ENCODE measurements at regions not wholly inside any gene's neighbourhood (a gene's known extent, or its start where the extent isn't known, plus 50 kb on each side); places are given as distances from the start of the nearest gene placed in this dataset.

DNA sequence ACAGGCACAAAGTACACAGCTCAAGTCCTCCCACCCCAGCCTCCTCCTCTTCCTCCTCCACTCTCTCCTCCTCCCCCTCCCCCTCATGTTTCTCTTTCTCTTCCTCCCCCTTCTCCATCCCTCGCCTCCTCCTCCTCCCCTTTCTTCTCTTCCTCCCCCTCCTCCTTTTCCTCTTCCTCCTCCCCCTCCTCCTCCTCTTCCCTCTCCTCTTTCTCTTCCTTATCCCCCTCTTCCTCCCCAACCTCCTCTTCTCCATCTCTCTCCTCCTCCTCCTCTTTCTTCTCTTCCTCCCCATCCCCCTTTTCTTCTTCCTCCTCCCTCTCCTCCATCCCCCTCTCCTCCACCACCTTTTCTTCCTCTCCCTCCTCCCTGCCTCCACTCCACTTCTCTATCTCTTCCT, 276.3 kb upstream of the TSHZ3 start:
- TF ChIP-seq, protein P1, sequence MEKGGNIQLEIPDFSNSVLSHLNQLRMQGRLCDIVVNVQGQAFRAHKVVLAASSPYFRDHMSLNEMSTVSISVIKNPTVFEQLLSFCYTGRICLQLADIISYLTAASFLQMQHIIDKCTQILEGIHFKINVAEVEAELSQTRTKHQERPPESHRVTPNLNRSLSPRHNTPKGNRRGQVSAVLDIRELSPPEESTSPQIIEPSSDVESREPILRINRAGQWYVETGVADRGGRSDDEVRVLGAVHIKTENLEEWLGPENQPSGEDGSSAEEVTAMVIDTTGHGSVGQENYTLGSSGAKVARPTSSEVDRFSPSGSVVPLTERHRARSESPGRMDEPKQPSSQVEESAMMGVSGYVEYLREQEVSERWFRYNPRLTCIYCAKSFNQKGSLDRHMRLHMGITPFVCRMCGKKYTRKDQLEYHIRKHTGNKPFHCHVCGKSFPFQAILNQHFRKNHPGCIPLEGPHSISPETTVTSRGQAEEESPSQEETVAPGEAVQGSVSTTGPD (CRISPR knock-in tag; IDR thresholded peaks at IDR 0.05), result no peak
- no peak for TF ChIP-seq ZNF274 (CRISPR knock-in tag; IDR thresholded peaks at IDR 0.05)
- TF ChIP-seq CREB3 (CRISPR knock-in tag; IDR thresholded peaks at IDR 0.05), result no peak
- no peak for TF ChIP-seq JUND (CRISPR knock-in tag; IDR thresholded peaks at IDR 0.05)
- TF ChIP-seq GATA4 (IDR thresholded peaks at IDR 0.05; ENCODE audit: borderline replicate concordance, low read depth), result no peak
- TF ChIP-seq BCL6 (CRISPR knock-in tag; IDR thresholded peaks at IDR 0.05), result no peak
- TF ChIP-seq ZSCAN9 (CRISPR knock-in tag; IDR thresholded peaks at IDR 0.05; ENCODE audit: borderline replicate concordance), result no peak
- no peak for TF ChIP-seq ZNF24 (IDR thresholded peaks at IDR 0.05)
- no peak for TF ChIP-seq ZBTB26 (CRISPR knock-in tag; IDR thresholded peaks at IDR 0.05; ENCODE audit: borderline replicate concordance)
- TF ChIP-seq ZNF883 (CRISPR knock-in tag; IDR thresholded peaks at IDR 0.05; ENCODE audit: not compliant biosample characterization), result no peak
- TF ChIP-seq KDM4B (CRISPR knock-in tag; IDR thresholded peaks at IDR 0.05), result no peak
- no peak for TF ChIP-seq NFYC (CRISPR knock-in tag; IDR thresholded peaks at IDR 0.05)
- TF ChIP-seq, protein P2, sequence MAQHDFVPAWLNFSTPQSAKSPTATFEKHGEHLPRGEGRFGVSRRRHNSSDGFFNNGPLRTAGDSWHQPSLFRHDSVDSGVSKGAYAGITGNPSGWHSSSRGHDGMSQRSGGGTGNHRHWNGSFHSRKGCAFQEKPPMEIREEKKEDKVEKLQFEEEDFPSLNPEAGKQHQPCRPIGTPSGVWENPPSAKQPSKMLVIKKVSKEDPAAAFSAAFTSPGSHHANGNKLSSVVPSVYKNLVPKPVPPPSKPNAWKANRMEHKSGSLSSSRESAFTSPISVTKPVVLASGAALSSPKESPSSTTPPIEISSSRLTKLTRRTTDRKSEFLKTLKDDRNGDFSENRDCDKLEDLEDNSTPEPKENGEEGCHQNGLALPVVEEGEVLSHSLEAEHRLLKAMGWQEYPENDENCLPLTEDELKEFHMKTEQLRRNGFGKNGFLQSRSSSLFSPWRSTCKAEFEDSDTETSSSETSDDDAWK (CRISPR knock-in tag; IDR thresholded peaks at IDR 0.05), result no peak
- no peak for TF ChIP-seq ZNF572 (CRISPR knock-in tag; IDR thresholded peaks at IDR 0.05)
- no peak for TF ChIP-seq ZFP62 (CRISPR knock-in tag; IDR thresholded peaks at IDR 0.05)
- TF ChIP-seq, protein P3, sequence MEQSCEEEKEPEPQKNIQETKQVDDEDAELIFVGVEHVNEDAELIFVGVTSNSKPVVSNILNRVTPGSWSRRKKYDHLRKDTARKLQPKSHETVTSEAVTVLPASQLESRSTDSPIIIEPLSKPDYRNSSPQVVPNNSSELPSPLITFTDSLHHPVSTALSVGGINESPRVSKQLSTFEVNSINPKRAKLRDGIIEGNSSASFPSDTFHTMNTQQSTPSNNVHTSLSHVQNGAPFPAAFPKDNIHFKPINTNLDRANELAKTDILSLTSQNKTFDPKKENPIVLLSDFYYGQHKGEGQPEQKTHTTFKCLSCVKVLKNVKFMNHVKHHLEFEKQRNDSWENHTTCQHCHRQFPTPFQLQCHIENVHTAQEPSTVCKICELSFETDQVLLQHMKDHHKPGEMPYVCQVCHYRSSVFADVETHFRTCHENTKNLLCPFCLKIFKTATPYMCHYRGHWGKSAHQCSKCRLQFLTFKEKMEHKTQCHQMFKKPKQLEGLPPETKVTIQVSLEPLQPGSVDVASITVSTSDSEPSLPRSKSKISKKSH (CRISPR knock-in tag; IDR thresholded peaks at IDR 0.05; ENCODE audit: borderline replicate concordance), result no peak
- Histone ChIP-seq H3K4me3 (replicated peaks in 1 of 3; ENCODE audit: insufficient read depth in 1 of 3, low read depth in 2 of 3, low read length in 3 of 3) (no peak overlapping the region), H3K79me2 (ENCODE audit: insufficient read depth, low read length) (no peaks in the 10 kb centered on the region), H3K27ac (ENCODE audit: extremely low read length, insufficient read depth, low read length) (no peak overlapping the region), H2AFZ (ENCODE audit: low read length) (no peak overlapping the region), H3K36me3 (replicated peaks in 1 of 2; ENCODE audit: control insufficient read depth in 1 of 2, insufficient read depth in 2 of 2, low read length in 2 of 2) (no peaks in the 10 kb centered on the region), H3K27me3 (ENCODE audit: control insufficient read depth in 1 of 2, insufficient read depth in 2 of 2, low read length in 2 of 2) (no peaks in the 10 kb centered on the region; a peak in 1 of 5 replicates), H3K9ac (ENCODE audit: insufficient read depth, low read depth, low read length) (no peak overlapping the region), H4K20me1 (ENCODE audit: insufficient read depth, low read length) (no peaks in the 10 kb centered on the region), H3K4me2 (ENCODE audit: low read depth, low read length) (no peak overlapping the region), H3K9me3 (ENCODE audit: low read length) (peaks cover 72% of the 10 kb centered on the region), H3K4me1 (ENCODE audit: insufficient read depth, low read length) (no peaks in the 10 kb centered on the region)
- ChIA-PET CTCF (ENCODE audit: low intra/inter-chr PET ratio, low total read pairs) (no interaction called here), POLR2A (no interaction called here)
- in situ Hi-C loops (cut with HindIII; ENCODE audit: extremely low pct_ligation_motif_present, low pct_unique_long_range_greater_than_20kb), result no loop called here
- ATAC-seq, result no peak
- intact Hi-C loops (cut with micrococcal nuclease; ENCODE audit: unreplicated experiment), result no loop called here
- no peak for DNase-seq (ENCODE audit: low spot score)
- BruUV-seq (replicated peaks), result no TSS peak
- no peak for FAIRE-seq
- WGBS (ENCODE audit: low lambda C conversion rate), result 0% methylated on average over 1 of the region's 1 CpG

Data from HepG2 (cell line).